Nephron (organoid): ENCODE measurements at regions not wholly inside any gene's neighbourhood (a gene's known extent, or its start where the extent isn't known, plus 50 kb on each side); places are given as distances from the start of the nearest gene placed in this dataset.
A peak's percentile ranks its signal among the peaks of the same experiment; 100 is the strongest.
"Not testable (repeated sequence)": the region's sequence is repeated elsewhere in the genome, so short reads cannot be mapped to it uniquely, and the experiment has no call there.

Source experiments
- H3K27ac Mint-ChIP-seq, 3 experiments: 2 replicates each; pipeline ENCODE4 v1.8.0; 2020; ENCODE audit warnings: mixed read lengths in 3 of 3, mild to moderate bottlenecking in 2 of 3, moderate library complexity in 1 of 3
- H3K27me3 Mint-ChIP-seq: 2 replicates; pipeline ENCODE4 v1.8.0; 2021; ENCODE audit warnings: low read depth, mild to moderate bottlenecking, moderate library complexity, mixed read lengths
- H3K36me3 Mint-ChIP-seq: 2 replicates; pipeline ENCODE4 v1.8.0; 2020; ENCODE audit warnings: low read depth, mixed read lengths
- H3K4me1 Mint-ChIP-seq: 2 replicates; pipeline ENCODE4 v1.8.0; 2020; ENCODE audit warnings: mixed read lengths
- H3K4me3 Mint-ChIP-seq, 3 experiments: 2 replicates each; pipeline ENCODE4 v1.8.0; 2020; ENCODE audit warnings: mild to moderate bottlenecking in 3 of 3, mixed read lengths in 3 of 3, moderate library complexity in 2 of 3
- H3K9me3 Mint-ChIP-seq: 2 replicates; pipeline ENCODE4 v1.8.0; 2020; ENCODE audit warnings: mixed read lengths
- CTCF ChIP-seq, 3 experiments: fragments of 200-600 bp; sonication (generic); IDR thresholded peaks; one replicate each; pipeline ENCODE4 v1.5.0; 2021; ENCODE audit warnings: antibody characterized with exemption in 3 of 3; ENCODE audit not compliant: unreplicated experiment in 3 of 3

GRCh38 chrX:42195506-42195905, 272.2 kb upstream of the CASK start:
- peaks cover 4% of the 10 kb centered on the region for H3K27me3 Mint-ChIP-seq
- H3K9me3 Mint-ChIP-seq, result peaks cover 11% of the 10 kb centered on the region
- no peaks in the 10 kb centered on the region for H3K36me3 Mint-ChIP-seq
- H3K27ac Mint-ChIP-seq, result no peak overlapping the region
- H3K4me3 Mint-ChIP-seq, result no peak overlapping the region
- H3K4me1 Mint-ChIP-seq, result no peaks in the 10 kb centered on the region
- TF ChIP-seq CTCF (IDR thresholded peaks at IDR 0.05; ENCODE audit: unreplicated experiment in 3 of 3), result no peak

GRCh38 chrX:42189576-42189975, 266.2 kb upstream of the CASK start:
- no peak for TF ChIP-seq CTCF (IDR thresholded peaks at IDR 0.05; ENCODE audit: unreplicated experiment in 3 of 3)
- Mint-ChIP-seq H3K27me3 (peaks cover 4% of the 10 kb centered on the region), H3K36me3 (no peaks in the 10 kb centered on the region)

GRCh38 chrX:42188730-42189129, 265.4 kb upstream of the CASK start:
- H3K27me3 Mint-ChIP-seq, result peaks cover 4% of the 10 kb centered on the region
- no peak overlapping the region for H3K27ac Mint-ChIP-seq
- no peak overlapping the region for H3K4me3 Mint-ChIP-seq
- no peak for TF ChIP-seq CTCF (IDR thresholded peaks at IDR 0.05; ENCODE audit: unreplicated experiment in 3 of 3)
- H3K36me3 Mint-ChIP-seq, result no peaks in the 10 kb centered on the region
- H3K9me3 Mint-ChIP-seq, result peaks cover 9% of the 10 kb centered on the region
- peaks cover 17% of the 10 kb centered on the region for H3K4me1 Mint-ChIP-seq

More at GRCh38 chrX:42189576-42189975, 266.2 kb upstream of the CASK start:
- peak overlapping the region in 1 of 3 experiments; percentile 61 for H3K27ac Mint-ChIP-seq
- no peak overlapping the region for H3K4me3 Mint-ChIP-seq
- peaks cover 17% of the 10 kb centered on the region for H3K4me1 Mint-ChIP-seq
- peaks cover 11% of the 10 kb centered on the region for H3K9me3 Mint-ChIP-seq

GRCh38 chrX:42176789-42177188, 253.4 kb upstream of the CASK start:
- no peaks in the 10 kb centered on the region for H3K36me3 Mint-ChIP-seq
- H3K9me3 Mint-ChIP-seq, result peaks cover 14% of the 10 kb centered on the region
- H3K27ac Mint-ChIP-seq, result no peak overlapping the region
- TF ChIP-seq CTCF (IDR thresholded peaks at IDR 0.05; ENCODE audit: unreplicated experiment in 3 of 3), result no peak
- H3K27me3 Mint-ChIP-seq, result no peaks in the 10 kb centered on the region
- no peak overlapping the region for H3K4me3 Mint-ChIP-seq
- peaks cover 7% of the 10 kb centered on the region for H3K4me1 Mint-ChIP-seq

GRCh38 chrX:42175843-42176242, 252.5 kb upstream of the CASK start:
- H3K27ac Mint-ChIP-seq, result no peak overlapping the region
- no peak for TF ChIP-seq CTCF (IDR thresholded peaks at IDR 0.05; ENCODE audit: unreplicated experiment in 3 of 3)
- H3K27me3 Mint-ChIP-seq, result no peaks in the 10 kb centered on the region
- no peaks in the 10 kb centered on the region for H3K36me3 Mint-ChIP-seq
- no peaks in the 10 kb centered on the region for H3K4me1 Mint-ChIP-seq
- no peak overlapping the region for H3K4me3 Mint-ChIP-seq
- H3K9me3 Mint-ChIP-seq, result peaks cover 14% of the 10 kb centered on the region

- not testable (repeated sequence) for H3K27ac Mint-ChIP-seq, H3K4me1 Mint-ChIP-seq, H3K4me3 Mint-ChIP-seq, H3K36me3 Mint-ChIP-seq, H3K27me3 Mint-ChIP-seq
- peaks cover 35% of the 10 kb centered on the region for H3K9me3 Mint-ChIP-seq
These were observed 234.6 kb upstream of the CASK start for GRCh38 chrX:42157923-42158322.
